ENCODE measurements at regions not wholly inside any gene's neighbourhood (a gene's known extent, or its start where the extent isn't known, plus 50 kb on each side); places are given as distances from the start of the nearest gene placed in this dataset.

DNA sequence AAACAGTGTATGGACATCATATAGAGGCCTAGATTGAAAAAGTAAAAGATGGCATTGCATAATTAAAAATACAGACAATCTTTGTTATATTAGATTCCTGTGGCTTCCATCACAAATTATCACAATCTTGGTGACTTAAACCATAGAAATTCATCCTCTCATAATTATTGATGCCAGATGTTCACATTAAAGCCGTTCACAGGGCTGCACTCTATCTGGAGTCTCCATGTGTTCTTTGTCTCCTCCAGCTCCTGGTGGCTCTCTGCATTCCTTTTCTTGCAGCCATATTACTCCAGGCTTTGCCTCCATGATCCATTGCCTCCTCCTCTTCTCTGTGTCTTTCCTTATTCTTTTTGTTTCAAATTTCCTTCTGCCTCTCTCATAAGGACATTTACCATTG is 875.7 kb upstream of the USP15 start:
- DNase-seq (ENCODE audit: insufficient read length, low spot score) (no peak), FAIRE-seq (peak; percentile 41)
- TF ChIP-seq, protein P1, sequence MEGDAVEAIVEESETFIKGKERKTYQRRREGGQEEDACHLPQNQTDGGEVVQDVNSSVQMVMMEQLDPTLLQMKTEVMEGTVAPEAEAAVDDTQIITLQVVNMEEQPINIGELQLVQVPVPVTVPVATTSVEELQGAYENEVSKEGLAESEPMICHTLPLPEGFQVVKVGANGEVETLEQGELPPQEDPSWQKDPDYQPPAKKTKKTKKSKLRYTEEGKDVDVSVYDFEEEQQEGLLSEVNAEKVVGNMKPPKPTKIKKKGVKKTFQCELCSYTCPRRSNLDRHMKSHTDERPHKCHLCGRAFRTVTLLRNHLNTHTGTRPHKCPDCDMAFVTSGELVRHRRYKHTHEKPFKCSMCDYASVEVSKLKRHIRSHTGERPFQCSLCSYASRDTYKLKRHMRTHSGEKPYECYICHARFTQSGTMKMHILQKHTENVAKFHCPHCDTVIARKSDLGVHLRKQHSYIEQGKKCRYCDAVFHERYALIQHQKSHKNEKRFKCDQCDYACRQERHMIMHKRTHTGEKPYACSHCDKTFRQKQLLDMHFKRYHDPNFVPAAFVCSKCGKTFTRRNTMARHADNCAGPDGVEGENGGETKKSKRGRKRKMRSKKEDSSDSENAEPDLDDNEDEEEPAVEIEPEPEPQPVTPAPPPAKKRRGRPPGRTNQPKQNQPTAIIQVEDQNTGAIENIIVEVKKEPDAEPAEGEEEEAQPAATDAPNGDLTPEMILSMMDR (IDR thresholded peaks at IDR 0.05; ENCODE audit: insufficient read depth, missing control alignments) = no peak

DNA sequence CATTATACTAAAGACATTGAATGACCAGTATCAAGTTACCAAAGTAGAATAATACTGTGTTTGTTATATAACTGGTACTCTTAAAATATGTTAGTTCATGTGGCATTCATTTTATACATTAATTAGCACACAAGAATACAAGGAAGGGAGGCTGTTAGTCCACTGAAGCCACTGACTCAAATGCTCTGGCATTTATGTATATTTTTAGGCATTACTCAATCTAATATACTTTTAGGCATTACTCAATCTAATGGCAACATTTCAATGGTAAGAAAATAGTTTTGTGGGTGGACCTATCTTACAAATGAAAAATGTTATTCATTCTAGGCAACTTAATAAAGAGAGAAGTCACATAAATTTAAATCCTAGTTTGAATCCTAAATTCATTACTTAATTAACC is 874.4 kb upstream of the USP15 start:
- DNase-seq (ENCODE audit: insufficient read length, low spot score) (no peak), FAIRE-seq (no peak)
- TF ChIP-seq, protein P1 (IDR thresholded peaks at IDR 0.05; ENCODE audit: insufficient read depth, missing control alignments) = no peak

DNA sequence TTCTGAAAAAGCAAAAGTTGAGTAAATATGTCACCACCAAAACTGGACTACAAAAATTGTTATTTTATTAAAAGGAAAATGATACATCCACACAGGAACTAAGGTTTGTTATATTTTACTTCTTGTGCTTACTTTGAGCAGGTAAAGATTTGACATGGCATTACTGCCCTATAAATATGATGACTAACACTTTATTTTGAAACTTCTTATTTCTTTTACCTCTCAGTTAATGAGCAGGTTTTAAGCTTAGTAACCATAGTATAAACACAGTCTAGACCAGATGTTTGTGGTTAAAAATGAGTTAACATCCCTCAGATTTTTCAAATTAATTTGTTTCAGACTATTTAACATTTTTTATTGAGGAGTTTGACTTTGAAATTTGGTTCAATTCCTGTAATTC is 862.5 kb upstream of the USP15 start:
- TF ChIP-seq, protein P1 (IDR thresholded peaks at IDR 0.05; ENCODE audit: insufficient read depth, missing control alignments) = no peak
- FAIRE-seq (no peak), DNase-seq (ENCODE audit: insufficient read length, low spot score) (no peak)

DNA sequence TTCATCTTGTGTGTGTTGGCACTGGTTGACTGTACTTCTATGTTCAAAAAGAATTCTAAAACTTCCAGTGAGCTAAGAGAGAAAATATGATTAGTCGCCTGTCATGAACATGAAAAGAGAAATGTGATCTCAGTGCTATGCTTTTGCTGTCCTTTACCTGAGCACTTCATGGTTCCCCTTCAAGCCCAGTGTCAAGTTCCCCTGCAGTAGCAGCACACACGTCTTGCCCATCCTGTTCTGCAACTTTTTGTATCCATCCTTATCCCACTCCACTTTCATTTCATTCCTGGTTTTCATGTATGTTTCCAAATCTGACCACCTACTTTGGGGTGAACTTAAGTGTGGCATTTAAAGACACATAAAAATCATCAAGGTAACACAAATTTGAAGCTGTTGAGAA is 848.0 kb upstream of the USP15 start:
- TF ChIP-seq, protein P1 (IDR thresholded peaks at IDR 0.05; ENCODE audit: insufficient read depth, missing control alignments) = no peak
- FAIRE-seq (no peak), DNase-seq (ENCODE audit: insufficient read length, low spot score) (no peak)

DNA sequence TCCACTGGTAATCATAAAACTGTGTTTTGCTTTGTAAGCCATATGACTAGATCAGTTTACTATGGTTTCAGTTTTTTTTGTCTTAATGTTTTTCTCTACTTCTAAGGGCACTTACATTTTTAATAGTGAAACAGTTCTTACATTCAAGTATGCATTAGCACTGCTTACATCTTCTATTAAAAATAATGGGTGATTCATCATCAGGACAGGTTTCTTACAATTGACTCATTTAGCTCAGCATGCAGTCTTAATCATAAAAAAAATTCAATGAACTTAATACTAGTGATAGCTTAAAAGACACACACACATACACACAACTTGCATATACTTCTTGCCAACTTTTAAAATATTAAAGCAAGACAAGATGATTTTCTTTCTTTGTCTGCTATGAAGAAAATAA is 845.7 kb upstream of the USP15 start:
- DNase-seq (ENCODE audit: insufficient read length, low spot score) (no peak), FAIRE-seq (no peak)
- TF ChIP-seq, protein P1 (IDR thresholded peaks at IDR 0.05; ENCODE audit: insufficient read depth, missing control alignments) = no peak

DNA sequence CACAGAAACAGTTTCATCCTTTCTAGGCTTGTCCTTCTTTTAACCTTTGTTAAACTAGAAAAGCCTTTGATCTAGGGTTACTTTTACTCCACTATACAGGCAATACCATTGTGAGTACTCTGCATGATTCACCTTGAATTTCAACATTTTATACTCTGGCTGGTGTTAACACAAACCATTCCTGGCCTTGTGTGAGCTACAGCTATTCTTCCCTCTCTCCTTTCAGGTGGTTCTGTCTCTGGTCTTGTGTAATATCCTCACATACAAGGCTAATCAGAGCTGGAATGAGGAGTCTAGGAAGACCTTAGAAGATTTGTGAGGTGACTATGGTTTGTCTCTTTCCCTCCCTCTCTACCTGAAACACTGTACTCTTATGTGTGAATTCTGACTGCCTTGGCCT is 837.4 kb upstream of the USP15 start:
- no peak for FAIRE-seq
- no peak for DNase-seq (ENCODE audit: insufficient read length, low spot score)
- TF ChIP-seq, protein P1 (IDR thresholded peaks at IDR 0.05; ENCODE audit: insufficient read depth, missing control alignments) = no peak

DNA sequence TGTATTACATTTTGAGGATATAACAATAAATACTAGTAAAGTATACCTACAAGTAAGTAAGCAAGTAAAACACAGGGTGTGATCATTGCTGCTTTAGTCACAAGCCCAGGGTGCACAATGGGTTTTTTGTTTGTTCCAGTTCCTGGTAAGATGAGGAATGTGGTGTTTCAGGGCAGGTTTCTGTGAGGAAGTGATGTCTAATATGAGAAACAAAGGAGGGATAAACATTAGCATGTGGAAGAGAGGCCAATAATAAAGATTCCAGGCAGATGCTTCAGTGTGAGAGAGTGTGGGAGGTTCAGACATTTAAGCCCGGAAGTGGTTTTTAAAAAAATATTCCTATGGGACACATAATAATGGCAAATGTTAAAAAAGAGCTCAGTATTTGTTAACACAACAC is 808.1 kb upstream of the USP15 start:
- no peak for DNase-seq (ENCODE audit: insufficient read length, low spot score)
- TF ChIP-seq, protein P1 (IDR thresholded peaks at IDR 0.05; ENCODE audit: insufficient read depth, missing control alignments) = no peak
- no peak for FAIRE-seq
